ENCODE measurements at regions not wholly inside any gene's neighbourhood (a gene's known extent, or its start where the extent isn't known, plus 50 kb on each side); places are given as distances from the start of the nearest gene placed in this dataset.

GRCh38 chr2:12605936-12606335 is 110.8 kb upstream of the TRIB2 start:
- TF ChIP-seq CTCF (IDR thresholded peaks at IDR 0.05) (no peak), POLR2A (IDR thresholded peaks at IDR 0.05) (no peak), POLR2AphosphoS5 (IDR thresholded peaks at IDR 0.05; ENCODE audit: insufficient read depth in 1 of 2, low read depth in 1 of 2) (no peak)
